Activated B cell treated with CpG ODN at 0.5 μM for 24 hours (primary cell): ENCODE measurements at regions not wholly inside any gene's neighbourhood (a gene's known extent, or its start where the extent isn't known, plus 50 kb on each side); places are given as distances from the start of the nearest gene placed in this dataset.

Experiments
- ATAC-seq: fragments of 200-7000 bp; cut with Tn5 transposase; one replicate; pipeline ENCODE4 v1.10.0; 2021; ENCODE audit warnings: low read depth, mild to moderate bottlenecking, moderate library complexity
- CTCF ChIA-PET: fragments of 350-600 bp; sonication (Branson Sonifier 250); formaldehyde crosslinking; loops from one replicate; lab custom pipeline; 2021; ENCODE audit warnings: antibody characterized with exemption; lab: Charles Lee
- POLR2A ChIA-PET: fragments of 350-600 bp; sonication (Branson Sonifier 250); formaldehyde crosslinking; loops from one replicate; lab custom pipeline; 2021; ENCODE audit warnings: antibody characterized with exemption; lab: Charles Lee
- DNase-seq: peaks from one replicate; pipeline ENCODE4 v3.0.0; 2022
- H3K27ac Mint-ChIP-seq: one replicate; pipeline ENCODE4 v1.8.0; 2020; ENCODE audit warnings: mixed read lengths
- H3K27me3 Mint-ChIP-seq: one replicate; pipeline ENCODE4 v1.8.0; 2021; ENCODE audit warnings: mixed read lengths
- H3K36me3 Mint-ChIP-seq: one replicate; pipeline ENCODE4 v1.8.0; 2021; ENCODE audit warnings: low read depth, mixed read lengths
- H3K4me1 Mint-ChIP-seq: one replicate; pipeline ENCODE4 v1.8.0; 2021; ENCODE audit warnings: mixed read lengths
- H3K4me3 Mint-ChIP-seq: one replicate; pipeline ENCODE4 v1.8.0; 2020; ENCODE audit warnings: mild to moderate bottlenecking, mixed read lengths
- H3K9me3 Mint-ChIP-seq: one replicate; pipeline ENCODE4 v1.8.0; 2020; ENCODE audit warnings: mixed read lengths
- intact Hi-C: fragments of 100-400 bp; cut with micrococcal nuclease; formaldehyde crosslinking; loops from one replicate; pipeline ENCODE4 v1.15.1; 2024
- TF ChIP-seq, protein P1 (sequence below): fragments of 200-600 bp; IDR thresholded peaks from one replicate; pipeline ENCODE4 v1.8.0; 2022; ENCODE audit warnings: antibody characterized with exemption, mild to moderate bottlenecking

DNA sequence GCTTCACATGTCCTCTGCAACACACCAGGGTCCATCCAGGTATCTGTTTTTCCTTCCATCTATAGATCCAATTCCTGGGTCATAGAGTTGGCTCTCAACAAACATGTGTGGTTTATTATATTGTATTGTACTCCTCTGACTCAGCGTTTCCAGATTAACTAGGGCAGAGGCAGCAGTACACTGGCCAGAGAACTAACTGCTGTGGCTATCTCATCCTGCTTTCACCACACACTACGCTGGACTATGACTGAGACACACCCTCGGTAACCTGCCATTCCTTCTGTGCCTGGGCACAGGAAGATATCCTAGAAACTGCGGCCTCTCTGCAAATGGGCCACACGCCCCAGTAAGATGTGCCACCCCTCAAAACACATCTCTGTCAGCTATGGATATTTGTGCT, 159.8 kb upstream of the STK17B start:
- intact Hi-C loops: no loop called here
- CTCF ChIA-PET: no interaction called here
- POLR2A ChIA-PET: no interaction called here

DNA sequence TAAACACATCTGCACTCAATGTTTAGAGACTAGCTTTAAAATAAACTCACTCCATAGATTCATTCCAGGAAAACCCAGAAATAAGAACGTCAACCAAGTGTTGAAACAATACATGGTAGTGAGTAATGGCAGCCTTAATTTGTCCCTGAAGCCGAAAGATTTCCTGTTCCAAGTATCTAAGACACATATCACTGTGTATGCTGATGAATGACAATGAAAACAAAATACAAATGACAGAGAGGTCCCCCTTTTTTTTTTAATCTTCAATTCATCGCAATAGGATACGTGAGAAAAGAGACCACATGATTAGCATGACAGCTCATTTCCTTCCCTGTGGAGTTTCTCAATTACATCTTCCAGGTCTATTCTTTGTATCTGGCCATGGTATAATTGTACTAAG, 160.5 kb upstream of the STK17B start:
- TF ChIP-seq, protein P1, sequence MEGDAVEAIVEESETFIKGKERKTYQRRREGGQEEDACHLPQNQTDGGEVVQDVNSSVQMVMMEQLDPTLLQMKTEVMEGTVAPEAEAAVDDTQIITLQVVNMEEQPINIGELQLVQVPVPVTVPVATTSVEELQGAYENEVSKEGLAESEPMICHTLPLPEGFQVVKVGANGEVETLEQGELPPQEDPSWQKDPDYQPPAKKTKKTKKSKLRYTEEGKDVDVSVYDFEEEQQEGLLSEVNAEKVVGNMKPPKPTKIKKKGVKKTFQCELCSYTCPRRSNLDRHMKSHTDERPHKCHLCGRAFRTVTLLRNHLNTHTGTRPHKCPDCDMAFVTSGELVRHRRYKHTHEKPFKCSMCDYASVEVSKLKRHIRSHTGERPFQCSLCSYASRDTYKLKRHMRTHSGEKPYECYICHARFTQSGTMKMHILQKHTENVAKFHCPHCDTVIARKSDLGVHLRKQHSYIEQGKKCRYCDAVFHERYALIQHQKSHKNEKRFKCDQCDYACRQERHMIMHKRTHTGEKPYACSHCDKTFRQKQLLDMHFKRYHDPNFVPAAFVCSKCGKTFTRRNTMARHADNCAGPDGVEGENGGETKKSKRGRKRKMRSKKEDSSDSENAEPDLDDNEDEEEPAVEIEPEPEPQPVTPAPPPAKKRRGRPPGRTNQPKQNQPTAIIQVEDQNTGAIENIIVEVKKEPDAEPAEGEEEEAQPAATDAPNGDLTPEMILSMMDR: no peak
- DNase-seq: no peak
- no peaks in the 10 kb centered on the region for H3K9me3 Mint-ChIP-seq
- H3K4me1 Mint-ChIP-seq: peaks cover 13% of the 10 kb centered on the region
- no peak overlapping the region for H3K4me3 Mint-ChIP-seq
- ChIA-PET POLR2A (no interaction called here), CTCF (no interaction called here)
- H3K36me3 Mint-ChIP-seq: no peaks in the 10 kb centered on the region
- ATAC-seq: no peak
- intact Hi-C loops: no loop called here
- no peaks in the 10 kb centered on the region for H3K27me3 Mint-ChIP-seq
- no peak overlapping the region for H3K27ac Mint-ChIP-seq

More for the DNA sequence above, 159.8 kb upstream of the STK17B start:
- ATAC-seq (no peak), DNase-seq (no peak)
- TF ChIP-seq, protein P1: no peak
- Mint-ChIP-seq H3K27ac (no peak overlapping the region), H3K4me1 (peaks cover 6% of the 10 kb centered on the region), H3K27me3 (no peaks in the 10 kb centered on the region), H3K4me3 (no peak overlapping the region), H3K9me3 (no peaks in the 10 kb centered on the region), H3K36me3 (no peaks in the 10 kb centered on the region)

DNA sequence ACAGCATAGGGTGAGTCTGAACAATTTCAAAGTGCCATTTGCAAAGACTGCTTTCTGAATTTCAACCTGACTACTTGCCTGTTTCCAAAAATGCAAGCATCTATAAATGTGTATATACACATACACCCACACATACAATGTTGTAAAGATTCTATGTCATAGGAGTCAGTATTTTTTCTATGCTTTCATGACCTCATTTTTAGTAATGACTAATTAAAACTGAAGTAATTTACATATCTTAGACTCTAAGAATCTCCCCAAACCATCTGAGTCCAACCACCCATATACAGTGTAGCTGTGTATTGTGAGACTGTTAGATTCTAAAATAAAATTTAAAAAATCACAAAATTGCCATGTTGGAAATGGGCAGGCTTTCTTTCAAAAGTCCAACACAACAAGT, 162.0 kb upstream of the STK17B start:
- CTCF ChIA-PET: no interaction called here
- ATAC-seq (peak; percentile 32), DNase-seq (no peak)
- Mint-ChIP-seq H3K4me1 (peaks cover 20% of the 10 kb centered on the region), H3K27me3 (no peaks in the 10 kb centered on the region), H3K27ac (no peak overlapping the region), H3K9me3 (no peaks in the 10 kb centered on the region), H3K36me3 (no peaks in the 10 kb centered on the region), H3K4me3 (no peak overlapping the region)
- POLR2A ChIA-PET: no interaction called here
- intact Hi-C loops: no loop called here
- TF ChIP-seq, protein P1: no peak

DNA sequence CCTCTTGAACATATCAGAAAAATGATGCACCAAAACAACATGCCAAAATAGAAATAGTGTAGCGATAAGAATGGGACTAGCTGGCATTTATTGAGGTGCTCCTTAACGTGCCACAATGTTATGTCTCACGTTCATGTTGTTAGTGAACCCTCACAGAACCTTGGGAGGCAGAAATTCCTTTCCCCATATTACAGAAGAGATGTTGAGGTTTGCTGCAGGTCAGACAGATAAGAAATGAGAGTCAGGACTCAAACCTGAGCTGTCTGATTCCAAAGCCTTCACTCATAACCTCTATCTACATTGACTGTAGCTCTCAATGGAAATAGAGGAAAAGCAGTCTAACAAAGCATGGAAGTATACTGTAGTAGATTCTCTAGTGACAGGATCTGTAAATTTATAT, 163.3 kb upstream of the STK17B start:
- POLR2A ChIA-PET: no interaction called here
- CTCF ChIA-PET: interaction anchor here (0.8 kb wide), 1 partner anchor 267 kb away, joined by 3 read pairs; no protein-coding TSS in a partner anchor
- DNase-seq (no peak), ATAC-seq (no peak)
- no peaks in the 10 kb centered on the region for H3K27me3 Mint-ChIP-seq
- TF ChIP-seq, protein P1: no peak
- intact Hi-C loops: loop anchor here (5.0 kb wide), 1 partner anchor 397 kb away; no protein-coding TSS in a partner anchor
- no peaks in the 10 kb centered on the region for H3K36me3 Mint-ChIP-seq
- no peak overlapping the region for H3K27ac Mint-ChIP-seq
- peaks cover 20% of the 10 kb centered on the region for H3K4me1 Mint-ChIP-seq
- H3K9me3 Mint-ChIP-seq: no peaks in the 10 kb centered on the region
- H3K4me3 Mint-ChIP-seq: no peak overlapping the region

- Mint-ChIP-seq H3K27me3 (no peaks in the 10 kb centered on the region), H3K4me3 (no peak overlapping the region), H3K9me3 (no peaks in the 10 kb centered on the region), H3K36me3 (no peaks in the 10 kb centered on the region), H3K27ac (no peak overlapping the region), H3K4me1 (peaks cover 20% of the 10 kb centered on the region)
- ATAC-seq (no peak), DNase-seq (no peak)
- ChIA-PET CTCF (no interaction called here), POLR2A (no interaction called here)
- intact Hi-C loops: loop anchor here (5.0 kb wide), 1 partner anchor 398 kb away; no protein-coding TSS in a partner anchor
- TF ChIP-seq, protein P1: no peak
These were observed 163.8 kb upstream of the STK17B start for GRCh38 chr2:196335221-196335634.
